ENCODE measurements at regions not wholly inside any gene's neighbourhood (a gene's known extent, or its start where the extent isn't known, plus 50 kb on each side); places are given as distances from the start of the nearest gene placed in this dataset.

- H3K36me3 ChIP-seq (ENCODE audit: insufficient read depth, low read length) = no peaks in the 10 kb centered on the region
- no peaks in the 10 kb centered on the region for H3K9me3 ChIP-seq (ENCODE audit: low read length)
- H3K4me3 ChIP-seq (ENCODE audit: low read length) = no peak overlapping the region
- no peaks in the 10 kb centered on the region for H4K20me1 ChIP-seq (ENCODE audit: insufficient read depth)
- H2AFZ ChIP-seq (ENCODE audit: low read depth, low read length) = no peak overlapping the region
- H3K4me2 ChIP-seq (ENCODE audit: low read length) = no peak overlapping the region
- no peak overlapping the region for H3K9ac ChIP-seq (ENCODE audit: low read length)
- no peak for TF ChIP-seq CTCF (IDR thresholded peaks at IDR 0.05; ENCODE audit: poor library complexity, severe bottlenecking)
- TF ChIP-seq SMC3 (conservative IDR thresholded peaks at IDR 0.05; ENCODE audit: poor library complexity) = no peak
- TF ChIP-seq RAD21 (conservative IDR thresholded peaks at IDR 0.05) = no peak
- TF ChIP-seq MXI1 (conservative IDR thresholded peaks at IDR 0.05; ENCODE audit: poor library complexity, severe bottlenecking) = no peak
- no peak for TF ChIP-seq REST (IDR thresholded peaks at IDR 0.05; ENCODE audit: borderline replicate concordance)
- no peak for TF ChIP-seq EZH2 (IDR thresholded peaks at IDR 0.05; ENCODE audit: borderline replicate concordance, insufficient read depth, low read length, poor library complexity, severe bottlenecking)
- no peak for TF ChIP-seq POLR2AphosphoS5 (IDR thresholded peaks at IDR 0.05)
- TF ChIP-seq TAF1 (IDR thresholded peaks at IDR 0.05; ENCODE audit: low read depth) = no peak
- no peak for TF ChIP-seq EP300 (conservative IDR thresholded peaks at IDR 0.05; ENCODE audit: poor library complexity, severe bottlenecking)
- no peaks in the 10 kb centered on the region for H3F3A ChIP-seq (ENCODE audit: insufficient read depth, low read length, poor library complexity, severe bottlenecking)
- no peak overlapping the region for H3K27ac ChIP-seq (ENCODE audit: low read length)
- no peaks in the 10 kb centered on the region for H3K79me2 ChIP-seq (replicated peaks; ENCODE audit: insufficient read depth, low read length)
- no peaks in the 10 kb centered on the region for H3K9me2 ChIP-seq (ENCODE audit: insufficient read depth, low read length)
- no peaks in the 10 kb centered on the region for H3K27me3 ChIP-seq (ENCODE audit: insufficient read depth, low read depth, low read length)
Observed at GRCh38 chr12:67469666-67470065, 178.9 kb upstream of the DYRK2 start.

GRCh38 chr12:67471810-67472209, 176.7 kb upstream of the DYRK2 start:
- TF ChIP-seq POLR2AphosphoS5 (IDR thresholded peaks at IDR 0.05) (no peak), MXI1 (conservative IDR thresholded peaks at IDR 0.05; ENCODE audit: poor library complexity, severe bottlenecking) (no peak), REST (IDR thresholded peaks at IDR 0.05; ENCODE audit: borderline replicate concordance) (no peak), EZH2 (IDR thresholded peaks at IDR 0.05; ENCODE audit: borderline replicate concordance, insufficient read depth, low read length, poor library complexity, severe bottlenecking) (no peak), CTCF (IDR thresholded peaks at IDR 0.05; ENCODE audit: poor library complexity, severe bottlenecking) (no peak), TAF1 (IDR thresholded peaks at IDR 0.05; ENCODE audit: low read depth) (no peak), SMC3 (conservative IDR thresholded peaks at IDR 0.05; ENCODE audit: poor library complexity) (no peak), EP300 (conservative IDR thresholded peaks at IDR 0.05; ENCODE audit: poor library complexity, severe bottlenecking) (no peak), RAD21 (conservative IDR thresholded peaks at IDR 0.05) (no peak)

More at GRCh38 chr12:67471810-67472209, 176.7 kb upstream of the DYRK2 start:
- H3K4me2 ChIP-seq (ENCODE audit: low read length) = no peak overlapping the region
- H3K9me2 ChIP-seq (ENCODE audit: insufficient read depth, low read length) = no peaks in the 10 kb centered on the region
- no peaks in the 10 kb centered on the region for H3K27me3 ChIP-seq (ENCODE audit: insufficient read depth, low read depth, low read length)
- no peaks in the 10 kb centered on the region for H3K9me3 ChIP-seq (ENCODE audit: low read length)
- no peak overlapping the region for H3K4me3 ChIP-seq (ENCODE audit: low read length)
- H3F3A ChIP-seq (ENCODE audit: insufficient read depth, low read length, poor library complexity, severe bottlenecking) = no peaks in the 10 kb centered on the region
- no peak overlapping the region for H2AFZ ChIP-seq (ENCODE audit: low read depth, low read length)
- no peaks in the 10 kb centered on the region for H4K20me1 ChIP-seq (ENCODE audit: insufficient read depth)
- no peaks in the 10 kb centered on the region for H3K79me2 ChIP-seq (replicated peaks; ENCODE audit: insufficient read depth, low read length)
- no peaks in the 10 kb centered on the region for H3K36me3 ChIP-seq (ENCODE audit: insufficient read depth, low read length)
- H3K27ac ChIP-seq (ENCODE audit: low read length) = no peak overlapping the region
- no peak overlapping the region for H3K9ac ChIP-seq (ENCODE audit: low read length)

Measured in neural cell (in vitro differentiated cells).